DOHH2 (cell line): ENCODE measurements at regions not wholly inside any gene's neighbourhood (a gene's known extent, or its start where the extent isn't known, plus 50 kb on each side); places are given as distances from the start of the nearest gene placed in this dataset.

ENCODE experiments used
- H3F3A ChIP-seq: fragments of 200-600 bp; sonication (generic), shearing (Covaris generic); 2 replicates; pipeline ENCODE4 v1.6.0; 2016; ENCODE audit warnings: antibody characterized with exemption, mild to moderate bottlenecking; ENCODE audit not compliant: control insufficient read depth, insufficient read depth
- H3K27ac ChIP-seq: fragments of 200-600 bp; sonication (generic); 2 replicates; pipeline ENCODE4 v1.5.1; 2014; ENCODE audit warnings: low read depth, mild to moderate bottlenecking, low read length, moderate library complexity
- H3K27me3 ChIP-seq: fragments of 200-600 bp; sonication (generic); 2 replicates; pipeline ENCODE4 v1.6.1; 2014; ENCODE audit warnings: mild to moderate bottlenecking, low read length, mixed read lengths; ENCODE audit not compliant: control insufficient read depth
- H3K36me3 ChIP-seq: fragments of 200-600 bp; sonication (generic); 2 replicates; pipeline ENCODE4 v1.6.1; 2014; ENCODE audit warnings: mild to moderate bottlenecking, low read length, moderate library complexity, mixed read lengths; ENCODE audit not compliant: control insufficient read depth
- H3K4me1 ChIP-seq: fragments of 200-600 bp; sonication (generic); 2 replicates; pipeline ENCODE4 v1.6.1; 2014; ENCODE audit warnings: mild to moderate bottlenecking, low read length, mixed read lengths; ENCODE audit not compliant: control insufficient read depth
- H3K4me2 ChIP-seq: fragments of 200-600 bp; sonication (generic); 2 replicates; pipeline ENCODE4 v1.6.0; 2014; ENCODE audit warnings: mild to moderate bottlenecking, low read length, moderate library complexity
- H3K4me3 ChIP-seq: fragments of 200-600 bp; sonication (generic); 2 replicates; pipeline ENCODE4 v1.5.1; 2014; ENCODE audit warnings: mild to moderate bottlenecking, low read length, mixed read lengths
- H3K79me2 ChIP-seq: fragments of 200-600 bp; sonication (generic); 2 replicates; pipeline ENCODE4 v1.6.1; 2014; ENCODE audit warnings: mild to moderate bottlenecking, low read length, mixed read lengths; ENCODE audit not compliant: control insufficient read depth
- H3K9me2 ChIP-seq: fragments of 200-600 bp; sonication (generic); replicated peaks from 2 replicates; pipeline ENCODE4 v1.6.1; 2014; ENCODE audit warnings: mild to moderate bottlenecking, low read length, mixed read lengths; ENCODE audit not compliant: control insufficient read depth
- H3K9me3 ChIP-seq: fragments of 200-600 bp; sonication (generic); 2 replicates; pipeline ENCODE4 v1.6.1; 2014; ENCODE audit warnings: antibody characterized with exemption, low read length, mixed read lengths; ENCODE audit not compliant: control insufficient read depth, insufficient read depth
- H4K20me1 ChIP-seq: fragments of 200-600 bp; sonication (generic); 2 replicates; pipeline ENCODE4 v1.6.0; 2014; ENCODE audit warnings: low read depth, mild to moderate bottlenecking, antibody characterized with exemption, low read length, moderate library complexity; ENCODE audit not compliant: control insufficient read depth, insufficient read depth
- CTCF ChIP-seq: fragments of 200-600 bp; sonication (generic); IDR thresholded peaks from one replicate; pipeline ENCODE4 v1.5.1; 2014; ENCODE audit warnings: antibody characterized with exemption, mild to moderate bottlenecking, low read depth, low read length; ENCODE audit not compliant: poor library complexity, severe bottlenecking
- EZH2phosphoT487 ChIP-seq: fragments of 200-600 bp; sonication (generic); IDR thresholded peaks from 2 replicates; pipeline ENCODE4 v1.6.1; 2017; ENCODE audit warnings: borderline replicate concordance, mild to moderate bottlenecking, antibody characterized with exemption, low read length, moderate library complexity, mixed read lengths

GRCh38 chr2:168310580-168310979 lies 63.2 kb upstream of the STK39 start:
- no peaks in the 10 kb centered on the region for H4K20me1 ChIP-seq
- no peaks in the 10 kb centered on the region for H3K4me1 ChIP-seq
- H3K4me3 ChIP-seq, result no peak overlapping the region
- no peaks in the 10 kb centered on the region for H3F3A ChIP-seq
- H3K36me3 ChIP-seq, result no peaks in the 10 kb centered on the region
- H3K9me3 ChIP-seq, result no peaks in the 10 kb centered on the region
- no peak overlapping the region for H3K27ac ChIP-seq
- H3K4me2 ChIP-seq, result no peak overlapping the region
- H3K9me2 ChIP-seq, result no peaks in the 10 kb centered on the region
- no peak for TF ChIP-seq CTCF
- TF ChIP-seq EZH2phosphoT487, result no peak
- no peaks in the 10 kb centered on the region for H3K27me3 ChIP-seq
- H3K79me2 ChIP-seq, result no peaks in the 10 kb centered on the region

- H3K9me3 ChIP-seq, result no peaks in the 10 kb centered on the region
- no peak overlapping the region for H3K4me2 ChIP-seq
- no peaks in the 10 kb centered on the region for H3K9me2 ChIP-seq
- no peak overlapping the region for H3K4me3 ChIP-seq
- no peak overlapping the region for H3K27ac ChIP-seq
- H4K20me1 ChIP-seq, result no peaks in the 10 kb centered on the region
- no peaks in the 10 kb centered on the region for H3K36me3 ChIP-seq
- no peak for TF ChIP-seq EZH2phosphoT487
- TF ChIP-seq CTCF, result no peak
- no peaks in the 10 kb centered on the region for H3K27me3 ChIP-seq
- no peaks in the 10 kb centered on the region for H3K4me1 ChIP-seq
- H3K79me2 ChIP-seq, result no peaks in the 10 kb centered on the region
- H3F3A ChIP-seq, result no peaks in the 10 kb centered on the region
Measured at GRCh38 chr2:168311261-168311910, 64.0 kb upstream of the STK39 start.

GRCh38 chr2:168312036-168312822 lies 64.8 kb upstream of the STK39 start:
- Histone ChIP-seq H3K27ac (no peak overlapping the region), H4K20me1 (no peaks in the 10 kb centered on the region), H3K36me3 (no peaks in the 10 kb centered on the region), H3K4me3 (no peak overlapping the region), H3K9me3 (no peaks in the 10 kb centered on the region), H3K4me2 (no peak overlapping the region), H3F3A (no peaks in the 10 kb centered on the region), H3K27me3 (no peaks in the 10 kb centered on the region), H3K4me1 (no peaks in the 10 kb centered on the region), H3K9me2 (no peaks in the 10 kb centered on the region), H3K79me2 (no peaks in the 10 kb centered on the region)
- TF ChIP-seq EZH2phosphoT487, result no peak
- no peak for TF ChIP-seq CTCF
